Muscle of leg (tissue), 3 donors: ENCODE measurements at regions not wholly inside any gene's neighbourhood (a gene's known extent, or its start where the extent isn't known, plus 50 kb on each side); places are given as distances from the start of the nearest gene placed in this dataset.
A peak's percentile ranks its signal among the peaks of the same experiment; 100 is the strongest.

ENCODE experiments used
- DNase-seq: peaks from one replicate; pipeline ENCODE4 v3.0.0; 2013
- H3K27ac ChIP-seq: one replicate; pipeline ENCODE4 v1.5.1; 2013; ENCODE audit warnings: mild to moderate bottlenecking, low read length, control low read depth
- H3K27me3 ChIP-seq: one replicate; pipeline ENCODE4 v1.6.1; 2013; ENCODE audit warnings: low read length; ENCODE audit not compliant: control insufficient read depth, insufficient read depth
- H3K36me3 ChIP-seq: one replicate; pipeline ENCODE4 v1.6.1; 2013; ENCODE audit warnings: low read length; ENCODE audit not compliant: control insufficient read depth, insufficient read depth
- H3K4me1 ChIP-seq: one replicate; pipeline ENCODE4 v1.6.1; 2013; ENCODE audit warnings: low read length; ENCODE audit not compliant: control insufficient read depth, insufficient read depth
- H3K4me3 ChIP-seq: one replicate; pipeline ENCODE4 v1.5.1; 2013; ENCODE audit warnings: low read length, control low read depth
- H3K9me3 ChIP-seq: replicated peaks from 2 replicates; pipeline ENCODE4 v1.6.1; 2013; ENCODE audit warnings: low read depth, low read length; ENCODE audit not compliant: control insufficient read depth
- WGBS: methylation state at CpG from one replicate; pipeline ENCODE4 v1.1.5; 2013; ENCODE audit warnings: missing lambda C conversion rate; ENCODE audit not compliant: insufficient coverage; 5-methylcytosine and 5-hydroxymethylcytosine counted together

DNA sequence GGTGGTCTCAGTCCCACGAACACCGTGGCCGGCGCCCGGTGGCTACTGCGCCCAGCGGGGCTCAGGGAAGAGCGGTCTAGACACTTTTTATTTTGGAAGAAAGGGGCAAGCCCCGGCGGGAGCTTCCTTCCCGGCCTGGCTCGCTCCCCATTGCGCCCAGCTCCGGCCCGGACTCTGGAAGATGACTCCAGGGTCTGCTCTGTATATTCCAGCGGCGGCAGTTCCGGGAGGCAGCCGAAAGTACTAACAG lies 225.1 kb upstream of the CRY1 start:
- 0% methylated on average over 18 of the region's 19 CpGs for WGBS
- H3K27me3 ChIP-seq = peaks cover 58% of the 10 kb centered on the region

DNA sequence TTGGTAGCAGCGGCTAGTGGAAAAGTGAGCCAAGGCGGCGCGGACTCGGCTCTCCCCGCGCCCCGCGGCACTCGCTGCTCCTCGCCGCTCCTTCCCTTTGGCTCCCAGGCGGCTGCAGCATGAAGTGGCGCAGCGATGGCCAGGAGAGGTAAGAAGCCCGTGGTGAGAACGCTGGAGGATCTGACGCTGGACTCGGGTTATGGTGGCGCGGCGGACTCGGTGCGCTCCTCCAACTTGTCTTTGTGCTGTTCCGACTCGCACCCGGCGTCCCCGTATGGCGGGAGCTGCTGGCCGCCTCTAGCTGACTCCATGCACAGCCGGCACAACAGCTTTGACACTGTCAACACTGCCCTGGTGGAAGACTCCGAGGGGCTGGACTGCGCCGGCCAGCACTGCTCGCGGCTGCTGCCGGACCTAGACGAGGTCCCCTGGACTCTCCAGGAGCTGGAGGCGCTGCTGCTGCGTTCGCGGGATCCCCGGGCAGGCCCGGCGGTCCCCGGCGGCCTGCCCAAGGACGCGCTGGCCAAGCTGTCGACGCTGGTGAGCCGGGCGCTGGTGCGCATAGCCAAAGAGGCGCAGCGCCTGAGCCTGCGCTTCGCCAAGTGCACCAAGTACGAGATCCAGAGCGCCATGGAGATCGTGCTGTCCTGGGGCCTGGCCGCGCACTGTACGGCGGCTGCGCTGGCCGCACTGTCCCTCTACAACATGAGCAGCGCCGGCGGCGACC lies 225.6 kb upstream of the CRY1 start:
- Histone ChIP-seq H3K27ac (no peak overlapping the region), H3K36me3 (no peaks in the 10 kb centered on the region), H3K27me3 (peaks cover 58% of the 10 kb centered on the region), H3K4me3 (peak overlapping the region; percentile 57), H3K4me1 (peaks cover 36% of the 10 kb centered on the region), H3K9me3 (no peaks in the 10 kb centered on the region)
- whole genome bisulfite sequencing = under 1% methylated on average over 72 of the region's 72 CpGs
- DNase-seq = peak; percentile 28

More for the DNA sequence above, 225.1 kb upstream of the CRY1 start:
- Histone ChIP-seq H3K36me3 (no peaks in the 10 kb centered on the region), H3K9me3 (no peaks in the 10 kb centered on the region), H3K27ac (no peak overlapping the region), H3K4me3 (peak overlapping the region; percentile 57), H3K4me1 (peaks cover 36% of the 10 kb centered on the region)
- no peak for DNase-seq

DNA sequence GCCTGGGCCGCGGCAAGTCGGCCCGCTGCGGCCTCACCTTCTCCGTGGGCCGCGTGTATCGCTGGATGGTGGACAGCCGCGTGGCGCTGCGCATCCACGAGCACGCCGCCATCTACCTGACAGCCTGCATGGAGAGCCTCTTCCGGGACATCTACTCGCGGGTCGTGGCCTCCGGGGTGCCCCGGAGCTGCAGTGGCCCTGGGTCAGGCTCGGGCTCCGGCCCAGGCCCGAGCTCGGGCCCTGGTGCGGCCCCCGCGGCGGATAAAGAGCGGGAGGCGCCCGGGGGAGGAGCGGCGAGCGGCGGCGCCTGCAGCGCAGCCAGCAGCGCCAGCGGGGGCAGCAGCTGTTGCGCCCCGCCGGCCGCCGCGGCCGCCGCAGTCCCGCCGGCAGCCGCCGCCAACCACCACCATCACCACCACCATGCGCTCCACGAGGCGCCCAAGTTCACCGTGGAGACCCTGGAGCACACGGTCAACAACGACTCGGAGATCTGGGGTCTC lies 226.2 kb upstream of the CRY1 start:
- Histone ChIP-seq H3K27me3 (peaks cover 60% of the 10 kb centered on the region), H3K4me3 (peak overlapping the region; percentile 57), H3K36me3 (no peaks in the 10 kb centered on the region), H3K9me3 (no peaks in the 10 kb centered on the region), H3K27ac (no peak overlapping the region), H3K4me1 (peaks cover 36% of the 10 kb centered on the region)
- WGBS = under 1% methylated on average over 59 of the region's 60 CpGs
- DNase-seq = no peak

DNA sequence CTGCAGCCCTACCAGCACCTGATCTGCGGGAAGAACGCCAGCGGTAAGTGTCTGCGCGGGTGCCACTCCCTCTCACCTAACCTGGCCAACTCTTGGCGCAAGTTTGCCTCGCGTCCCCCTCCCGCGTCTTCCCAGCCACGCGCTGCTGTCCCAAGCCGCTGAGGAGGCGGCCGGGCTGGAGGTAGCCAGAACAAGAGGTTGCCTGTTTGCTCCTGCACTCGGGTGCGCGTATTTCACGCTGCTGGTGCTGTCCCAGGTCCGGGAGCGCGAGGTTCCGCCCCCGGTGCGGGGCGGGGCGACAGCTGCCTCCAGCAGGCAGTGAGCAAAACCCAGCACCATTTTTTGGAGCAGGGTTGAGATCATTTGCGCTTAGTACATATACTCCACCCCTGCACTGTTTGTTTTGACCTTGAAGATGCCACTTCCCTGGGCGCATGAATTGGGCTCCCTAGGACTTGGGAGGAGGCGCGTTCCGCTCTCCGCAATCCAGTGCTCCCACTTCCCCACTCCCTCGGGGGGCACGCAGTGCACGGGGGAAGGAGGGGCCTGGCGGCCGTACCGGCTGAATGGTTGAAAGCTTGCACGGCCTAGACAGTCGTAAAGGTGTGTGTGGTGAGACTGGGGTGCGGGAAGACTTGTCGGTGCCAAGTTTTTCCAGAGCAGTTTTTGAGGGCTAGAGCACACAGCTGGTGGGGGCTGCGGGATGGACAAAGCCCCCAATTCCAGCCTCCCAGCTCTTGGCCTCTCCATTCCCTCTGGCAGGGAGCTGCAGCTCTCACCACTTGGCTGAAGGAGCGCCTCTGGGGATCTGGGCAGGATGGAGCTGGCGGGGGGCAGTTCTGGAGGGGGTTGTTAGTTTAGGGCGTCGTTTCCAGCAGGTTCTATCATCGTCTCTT lies 226.9 kb upstream of the CRY1 start:
- WGBS = under 1% methylated on average over 31 of the region's 49 CpGs
- H3K27me3 ChIP-seq = peaks cover 57% of the 10 kb centered on the region
- H3K27ac ChIP-seq = no peak overlapping the region
- H3K36me3 ChIP-seq = no peaks in the 10 kb centered on the region
- H3K4me3 ChIP-seq = peak overlapping the region; percentile 39
- no peaks in the 10 kb centered on the region for H3K9me3 ChIP-seq
- peak; percentile 53 for DNase-seq
- peaks cover 36% of the 10 kb centered on the region for H3K4me1 ChIP-seq

DNA sequence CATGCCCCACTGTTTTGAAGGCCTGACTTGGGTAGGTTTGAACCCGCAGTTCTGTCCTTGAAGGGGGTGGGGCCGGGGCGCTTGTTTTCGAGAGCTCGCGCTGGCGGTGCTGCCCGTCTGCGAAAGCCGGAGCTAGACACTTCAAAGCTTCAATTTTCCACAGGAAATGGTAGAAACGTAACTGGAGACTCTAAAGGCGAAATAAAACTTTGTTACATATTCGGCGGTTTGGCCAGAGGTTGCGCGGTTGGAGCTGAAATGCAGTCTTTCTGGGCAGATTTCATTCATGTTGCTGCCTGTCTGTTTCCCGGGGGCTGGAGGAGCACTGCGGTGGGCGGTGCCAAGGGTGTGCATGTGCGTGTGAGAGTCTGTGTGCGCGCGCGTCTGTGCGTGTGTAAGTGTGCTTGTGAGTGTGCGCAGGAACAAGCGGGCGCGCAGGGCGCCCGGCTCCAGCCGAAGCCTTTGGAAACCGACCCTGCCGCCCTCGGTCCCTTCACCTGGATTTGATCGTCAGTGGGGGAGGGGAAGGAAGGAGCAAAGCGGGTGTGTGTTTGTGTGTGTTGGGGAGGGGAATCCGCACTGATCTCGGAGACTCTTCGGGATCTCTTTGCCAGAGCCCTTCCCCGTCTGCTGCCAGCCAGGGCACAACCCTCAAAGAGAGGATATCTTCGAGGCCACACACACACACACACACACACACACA lies 227.7 kb upstream of the CRY1 start:
- H3K27me3 ChIP-seq = peaks cover 57% of the 10 kb centered on the region
- H3K27ac ChIP-seq = no peak overlapping the region
- peak; percentile 56 for DNase-seq
- H3K9me3 ChIP-seq = no peaks in the 10 kb centered on the region
- peak overlapping the region; percentile 39 for H3K4me3 ChIP-seq
- 2% methylated on average over 28 of the region's 42 CpGs for WGBS
- H3K4me1 ChIP-seq = peaks cover 36% of the 10 kb centered on the region
- H3K36me3 ChIP-seq = no peaks in the 10 kb centered on the region

DNA sequence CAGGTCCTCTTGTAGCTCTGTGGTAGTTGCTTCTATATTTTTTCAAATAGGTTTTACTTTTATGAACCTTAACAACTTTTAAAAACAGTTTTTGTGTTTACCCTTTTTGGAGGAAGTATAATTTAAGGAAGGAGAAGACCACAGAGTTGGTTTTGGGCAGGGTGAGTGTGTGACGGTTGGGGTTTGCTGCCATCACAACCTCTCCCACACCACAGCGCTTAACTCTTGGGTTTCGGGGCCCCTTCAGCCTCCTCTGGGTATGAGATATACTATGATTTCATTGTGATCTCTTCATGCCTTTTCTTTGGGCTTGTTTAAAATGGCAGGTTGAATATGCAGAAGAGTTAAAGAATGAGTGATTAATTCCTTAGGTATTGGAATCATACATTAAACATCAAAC lies 228.7 kb upstream of the CRY1 start:
- no peak for DNase-seq
- Histone ChIP-seq H3K27me3 (peaks cover 57% of the 10 kb centered on the region), H3K36me3 (no peaks in the 10 kb centered on the region), H3K9me3 (no peaks in the 10 kb centered on the region), H3K27ac (no peak overlapping the region), H3K4me1 (peaks cover 36% of the 10 kb centered on the region), H3K4me3 (no peak overlapping the region)
- no CpG with 5 or more reads among the region's 3 CpGs for WGBS

DNA sequence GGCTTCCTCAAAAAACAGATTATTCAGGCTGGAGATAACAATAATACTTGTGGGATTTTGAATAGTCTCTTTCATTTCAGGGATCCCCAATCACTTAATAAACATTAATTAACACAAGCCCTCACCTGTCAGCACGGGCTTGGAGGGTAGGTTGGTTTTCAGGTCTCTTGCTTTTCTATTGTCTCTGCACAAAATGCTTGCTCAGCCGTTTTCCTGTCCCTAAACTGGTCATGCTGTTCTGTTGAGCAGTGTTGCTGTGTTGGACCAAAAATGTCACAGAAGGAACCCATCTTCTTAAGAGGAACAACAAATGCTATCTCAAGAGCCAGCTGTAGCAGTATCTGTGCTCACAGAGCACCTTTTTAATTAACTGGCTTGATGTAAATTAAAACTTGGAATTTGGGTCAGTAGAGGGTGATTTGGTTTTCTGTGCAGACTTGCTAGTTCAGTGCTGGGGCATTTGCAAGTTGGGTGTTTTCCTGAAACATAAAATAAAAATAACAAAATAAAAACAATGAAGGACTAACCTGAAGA lies 231.8 kb upstream of the CRY1 start:
- no peak overlapping the region for H3K27ac ChIP-seq
- peaks cover 22% of the 10 kb centered on the region for H3K4me1 ChIP-seq
- no peak overlapping the region for H3K4me3 ChIP-seq
- H3K36me3 ChIP-seq = no peaks in the 10 kb centered on the region
- WGBS = 60% methylated on average over 1 of the region's 2 CpGs
- no peaks in the 10 kb centered on the region for H3K9me3 ChIP-seq
- DNase-seq = no peak
- H3K27me3 ChIP-seq = peaks cover 40% of the 10 kb centered on the region

DNA sequence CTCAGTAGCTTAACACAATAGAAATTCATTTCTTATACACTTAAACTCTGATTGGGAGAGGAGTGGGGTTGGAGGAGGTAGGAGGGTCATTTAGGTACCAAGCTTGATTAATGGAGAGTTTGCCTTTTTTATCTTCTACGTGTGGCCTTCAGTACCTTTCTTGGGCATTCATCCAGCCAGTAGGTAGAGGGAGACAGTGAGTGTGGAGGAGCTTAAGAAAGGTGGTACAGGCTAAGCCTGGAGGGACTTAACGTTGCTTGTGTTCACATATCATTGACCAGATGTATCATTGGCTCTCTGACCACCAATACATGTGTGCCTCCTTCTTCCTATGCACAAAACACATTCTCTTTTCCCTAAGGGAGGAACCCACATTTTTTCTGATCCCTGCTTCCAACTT lies 232.9 kb upstream of the CRY1 start:
- Histone ChIP-seq H3K27me3 (peaks cover 33% of the 10 kb centered on the region), H3K4me1 (peaks cover 11% of the 10 kb centered on the region), H3K9me3 (no peaks in the 10 kb centered on the region), H3K27ac (no peak overlapping the region), H3K4me3 (no peak overlapping the region), H3K36me3 (no peaks in the 10 kb centered on the region)
- WGBS = 33% methylated on average over 1 of the region's 2 CpGs
- no peak for DNase-seq

DNA sequence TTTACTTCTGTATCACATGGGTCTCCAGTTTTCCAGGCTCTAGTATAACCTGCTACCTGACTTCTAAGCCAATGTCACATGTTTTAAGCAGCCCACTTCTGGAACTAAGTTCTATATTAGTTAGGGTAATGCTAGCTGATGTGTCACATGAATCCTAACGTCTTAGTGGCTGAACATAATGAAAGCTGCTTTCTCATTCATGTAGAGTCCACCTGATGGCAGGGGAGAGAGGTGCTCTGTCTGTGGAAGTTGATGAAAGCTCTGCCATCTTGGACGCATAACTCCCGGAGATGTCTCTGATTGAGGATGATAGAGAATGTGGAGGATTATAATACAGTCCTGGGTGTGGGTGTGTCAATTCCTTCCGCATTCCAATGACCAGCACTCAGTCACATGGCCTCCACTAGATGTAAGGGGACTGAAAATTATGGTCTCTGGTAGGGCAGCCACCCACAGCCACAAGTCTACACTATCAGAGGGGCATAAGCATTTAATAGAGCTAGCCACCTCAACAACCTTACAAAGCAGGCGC lies 234.4 kb upstream of the CRY1 start:
- Histone ChIP-seq H3K27me3 (peaks cover 22% of the 10 kb centered on the region), H3K27ac (no peak overlapping the region)
- no peak for DNase-seq

More for the DNA sequence above, 234.4 kb upstream of the CRY1 start:
- H3K9me3 ChIP-seq = no peaks in the 10 kb centered on the region
- H3K36me3 ChIP-seq = no peaks in the 10 kb centered on the region
- peaks cover 6% of the 10 kb centered on the region for H3K4me1 ChIP-seq
- 0% methylated on average over 1 of the region's 5 CpGs for WGBS
- no peak overlapping the region for H3K4me3 ChIP-seq
